K562 (cell line): ENCODE measurements at regions not wholly inside any gene's neighbourhood (a gene's known extent, or its start where the extent isn't known, plus 50 kb on each side); places are given as distances from the start of the nearest gene placed in this dataset.

Experiments used
- ATAC-seq: fragments of 200-7000 bp; cut with Tn5 transposase; 3 replicates; pipeline ENCODE4 v1.9.1; 2020; ENCODE audit warnings: moderate library complexity
- BruUV-seq: library from RNA; stranded (reverse); fragments of 400-500 nt; replicated peaks from 2 replicates; lab custom pipeline; 2021; lab: Mats Ljungman, UMichigan
- CTCF ChIA-PET: fragments of 300-600 bp; formaldehyde crosslinking; extraction: SDS; loops from one replicate; lab custom pipeline; 2021; ENCODE audit warnings: low intra/inter-chr PET ratio; lab: Yijun Ruan, JAX
- POLR2A ChIA-PET: fragments of 300-600, 350-650 bp; sonication (Branson Sonifier 250); formaldehyde crosslinking; extraction: SDS; loops from one replicate; lab custom pipeline; 2021; ENCODE audit warnings: antibody characterized with exemption, inconsistent platforms; lab: Yijun Ruan, JAX
- DNase-seq, 4 experiments: peaks; one replicate each; pipeline versions ENCODE4 v3.0.0 to v3.0.0-alpha.2; 2011 to 2018; ENCODE audit warnings: low spot score in 3 of 4, mixed read lengths in 3 of 4; ENCODE audit errors: extremely low read depth in 1 of 4
- FAIRE-seq: peaks from 2 replicates; lab custom pipeline; 2011; peaks lifted over from hg19 to GRCh38; lab: Jason Lieb, UNC
- H2AFZ ChIP-seq: 2 replicates; pipeline ENCODE4 v1.6.0; 2011; ENCODE audit warnings: low read depth, low read length, control low read depth, inconsistent platforms
- H3K27ac ChIP-seq: fragments of 200-600 bp; 3 replicates; pipeline ENCODE4 v1.8.0; 2011; ENCODE audit warnings: low read depth, mild to moderate bottlenecking, control low read depth, inconsistent platforms, low read length, moderate library complexity, mixed read lengths; ENCODE audit errors: extremely low read depth
- H3K27me3 ChIP-seq, 2 experiments: fragments of 300-600 bp in 1 of 2; 2 replicates in 1 of 2; 3 replicates in 1 of 2; pipeline versions ENCODE4 v1.6.0 to v1.8.0; 2011; ENCODE audit warnings: inconsistent platforms in 2 of 2, low read length in 2 of 2, mild to moderate bottlenecking in 1 of 2, mixed read lengths in 1 of 2, moderate library complexity in 1 of 2; ENCODE audit not compliant: control insufficient read depth in 2 of 2, insufficient read depth in 2 of 2
- H3K36me3 ChIP-seq: fragments of 300-600 bp; 3 replicates; pipeline ENCODE4 v1.8.0; 2011; ENCODE audit warnings: mild to moderate bottlenecking, low read length, inconsistent platforms; ENCODE audit not compliant: control insufficient read depth, insufficient read depth
- H3K4me1 ChIP-seq, 2 experiments: fragments of 200-600 bp in 1 of 2; replicated peaks in 1 of 2; 2 replicates in 1 of 2; 3 replicates in 1 of 2; pipeline versions ENCODE4 v1.5.1 to v1.8.0; 2011; ENCODE audit warnings: inconsistent platforms in 2 of 2, low read length in 2 of 2, mild to moderate bottlenecking in 1 of 2, mixed read lengths in 1 of 2, moderate library complexity in 1 of 2; ENCODE audit not compliant: control insufficient read depth in 2 of 2, insufficient read depth in 2 of 2
- H3K4me2 ChIP-seq: 2 replicates; pipeline ENCODE4 v1.6.1; 2011; ENCODE audit warnings: low read length, control low read depth, inconsistent platforms, mixed read lengths; ENCODE audit not compliant: insufficient read depth
- H3K4me3 ChIP-seq: fragments of 200-600 bp; sonication (generic), shearing (Covaris generic); 2 replicates; pipeline ENCODE4 v1.5.1; 2016; ENCODE audit warnings: control low read depth, inconsistent platforms
- H3K79me2 ChIP-seq: fragments of 200-600 bp; 3 replicates; pipeline ENCODE4 v1.8.0; 2011; ENCODE audit warnings: low read length, inconsistent platforms; ENCODE audit not compliant: control insufficient read depth, insufficient read depth
- H3K9ac ChIP-seq, 2 experiments: 2 replicates each; pipeline versions ENCODE4 v1.6.0 to v1.6.1; 2011; ENCODE audit warnings: low read depth in 2 of 2, low read length in 2 of 2, control low read depth in 1 of 2, inconsistent platforms in 1 of 2, mild to moderate bottlenecking in 1 of 2, mixed read lengths in 1 of 2; ENCODE audit not compliant: insufficient read depth in 1 of 2
- H3K9me1 ChIP-seq: one replicate; pipeline ENCODE4 v1.6.0; 2011; ENCODE audit warnings: inconsistent platforms, mild to moderate bottlenecking, low read length, moderate library complexity; ENCODE audit not compliant: control insufficient read depth, insufficient read depth
- H3K9me3 ChIP-seq: replicated peaks from 2 replicates; pipeline ENCODE4 v1.5.1; 2011; ENCODE audit warnings: low read depth, low read length, inconsistent platforms; ENCODE audit not compliant: control insufficient read depth, insufficient read depth
- H4K20me1 ChIP-seq: replicated peaks from 2 replicates; pipeline ENCODE4 v1.6.1; 2011; ENCODE audit warnings: low read length, inconsistent platforms, mixed read lengths; ENCODE audit not compliant: control insufficient read depth, insufficient read depth
- DIDO1 ChIP-seq: fragments of 450-650 bp; IDR thresholded peaks from 2 replicates; pipeline ENCODE4 v1.6.1; 2016; ENCODE audit warnings: low read depth, missing biosample characterization, missing genetic modification characterization
- PRMT5 ChIP-seq: sonication (generic); formaldehyde crosslinking; IDR thresholded peaks from 2 replicates; pipeline ENCODE4 v1.5.0; 2020; ENCODE audit warnings: missing genetic modification reagents
- SUPT5H ChIP-seq: fragments of 450-650 bp; IDR thresholded peaks from 2 replicates; pipeline ENCODE4 v1.6.1; 2016
- TAF1 ChIP-seq: IDR thresholded peaks from 2 replicates; pipeline ENCODE4 v1.6.1; 2011; ENCODE audit warnings: mild to moderate bottlenecking, low read length, moderate library complexity; ENCODE audit not compliant: insufficient read depth, control insufficient read depth, severe bottlenecking; ENCODE audit errors: extremely low read depth
- ZNF232 ChIP-seq: sonication (generic); formaldehyde crosslinking; IDR thresholded peaks from 2 replicates; pipeline ENCODE4 v1.8.0; 2022; ENCODE audit warnings: mild to moderate bottlenecking, missing genetic modification reagents
- WGBS: fragments of 100-300 bp; shearing (Covaris generic); methylation state at CpG from one replicate; pipeline ENCODE4 v1.1.6; 2016; ENCODE audit warnings: low coverage, mixed read lengths; ENCODE audit not compliant: insufficient coverage; ENCODE audit errors: missing lambda C conversion rate; 5-methylcytosine and 5-hydroxymethylcytosine counted together
- in situ Hi-C: fragments of 300-500 bp; cut with MboI; formaldehyde crosslinking; loops from 4 replicates; pipeline ENCODE4 v1.15.0; 2018; ENCODE audit warnings: inconsistent platforms, mixed read lengths
- intact Hi-C: fragments of 100-400 bp; cut with micrococcal nuclease; formaldehyde crosslinking; loops from 2 replicates; pipeline ENCODE4 v1.14.2; 2022
- TF ChIP-seq, protein P1 (sequence below): IDR thresholded peaks from 2 replicates; pipeline ENCODE4 v1.6.1; 2012; ENCODE audit warnings: low read depth, low read length, improper control_type of control experiment, borderline replicate concordance
- TF ChIP-seq, protein P2 (sequence below): fragments of 450-650 bp; IDR thresholded peaks from 2 replicates; pipeline ENCODE4 v1.6.1; 2018; ENCODE audit warnings: mild to moderate bottlenecking, low read depth; ENCODE audit not compliant: partially characterized antibody
- TF ChIP-seq, protein P3 (sequence below): fragments of 200-600 bp; sonication (generic); IDR thresholded peaks from one replicate; pipeline ENCODE4 v1.6.1; 2012; ENCODE audit warnings: mild to moderate bottlenecking, low read depth, low read length, inconsistent platforms

DNA sequence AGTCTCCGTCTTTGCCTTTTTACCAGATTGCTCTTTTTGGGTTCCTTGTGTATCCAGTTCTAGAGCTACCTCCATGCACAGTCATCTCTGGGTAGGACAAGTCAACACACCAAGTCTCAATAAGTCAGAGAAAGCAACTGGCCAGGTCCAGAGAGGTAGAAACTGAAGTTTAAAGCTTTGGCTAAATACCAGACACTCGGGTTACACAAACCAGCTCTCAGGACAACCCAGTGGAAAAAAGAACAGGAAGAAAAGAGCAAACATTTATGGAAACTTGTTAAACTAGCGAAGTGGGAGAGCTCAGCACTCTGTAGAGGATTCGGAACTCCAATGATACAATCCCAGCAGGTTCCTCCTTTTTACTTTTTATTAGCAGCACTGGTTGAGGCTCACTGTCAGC, 291.0 kb upstream of the CPEB2 start:
- Histone ChIP-seq H3K79me2 (no peaks in the 10 kb centered on the region), H3K9me3 (no peaks in the 10 kb centered on the region), H3K4me2 (no peak overlapping the region), H3K27me3 (no peaks in the 10 kb centered on the region), H3K9ac (no peak overlapping the region), H3K4me3 (no peak overlapping the region), H3K9me1 (no peaks in the 10 kb centered on the region), H3K36me3 (no peaks in the 10 kb centered on the region), H3K27ac (no peak overlapping the region), H2AFZ (no peak overlapping the region), H4K20me1 (no peaks in the 10 kb centered on the region), H3K4me1 (no peaks in the 10 kb centered on the region)
- POLR2A ChIA-PET = no interaction called here
- 0% methylated on average over 4 of the region's 4 CpGs for WGBS
- no peak for ATAC-seq
- in situ Hi-C loops (no loop called here), intact Hi-C loops (no loop called here)
- no TSS peak for BruUV-seq
- CTCF ChIA-PET = no interaction called here
- FAIRE-seq = no peak
- no peak for DNase-seq
- TF ChIP-seq TAF1 (no peak), SUPT5H (no peak), ZNF232 (no peak), DIDO1 (tag) (no peak), PRMT5 (CRISPR knock-in tag) (no peak)
- TF ChIP-seq, protein P1, sequence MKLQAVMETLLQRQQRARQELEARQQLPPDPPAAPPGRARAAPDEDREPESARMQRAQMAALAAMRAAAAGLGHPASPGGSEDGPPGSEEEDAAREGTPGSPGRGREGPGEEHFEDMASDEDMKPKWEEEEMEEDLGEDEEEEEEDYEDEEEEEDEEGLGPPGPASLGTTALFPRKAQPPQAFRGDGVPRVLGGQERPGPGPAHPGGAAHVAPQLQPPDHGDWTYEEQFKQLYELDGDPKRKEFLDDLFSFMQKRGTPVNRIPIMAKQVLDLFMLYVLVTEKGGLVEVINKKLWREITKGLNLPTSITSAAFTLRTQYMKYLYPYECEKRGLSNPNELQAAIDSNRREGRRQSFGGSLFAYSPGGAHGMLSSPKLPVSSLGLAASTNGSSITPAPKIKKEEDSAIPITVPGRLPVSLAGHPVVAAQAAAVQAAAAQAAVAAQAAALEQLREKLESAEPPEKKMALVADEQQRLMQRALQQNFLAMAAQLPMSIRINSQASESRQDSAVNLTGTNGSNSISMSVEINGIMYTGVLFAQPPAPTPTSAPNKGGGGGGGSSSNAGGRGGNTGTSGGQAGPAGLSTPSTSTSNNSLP = no peak
- TF ChIP-seq, protein P2, sequence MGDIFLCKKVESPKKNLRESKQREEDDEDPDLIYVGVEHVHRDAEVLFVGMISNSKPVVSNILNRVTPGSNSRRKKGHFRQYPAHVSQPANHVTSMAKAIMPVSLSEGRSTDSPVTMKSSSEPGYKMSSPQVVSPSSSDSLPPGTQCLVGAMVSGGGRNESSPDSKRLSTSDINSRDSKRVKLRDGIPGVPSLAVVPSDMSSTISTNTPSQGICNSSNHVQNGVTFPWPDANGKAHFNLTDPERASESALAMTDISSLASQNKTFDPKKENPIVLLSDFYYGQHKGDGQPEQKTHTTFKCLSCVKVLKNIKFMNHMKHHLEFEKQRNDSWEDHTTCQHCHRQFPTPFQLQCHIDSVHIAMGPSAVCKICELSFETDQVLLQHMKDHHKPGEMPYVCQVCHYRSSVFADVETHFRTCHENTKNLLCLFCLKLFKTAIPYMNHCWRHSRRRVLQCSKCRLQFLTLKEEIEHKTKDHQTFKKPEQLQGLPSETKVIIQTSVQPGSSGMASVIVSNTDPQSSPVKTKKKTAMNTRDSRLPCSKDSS = no peak
- TF ChIP-seq, protein P3, sequence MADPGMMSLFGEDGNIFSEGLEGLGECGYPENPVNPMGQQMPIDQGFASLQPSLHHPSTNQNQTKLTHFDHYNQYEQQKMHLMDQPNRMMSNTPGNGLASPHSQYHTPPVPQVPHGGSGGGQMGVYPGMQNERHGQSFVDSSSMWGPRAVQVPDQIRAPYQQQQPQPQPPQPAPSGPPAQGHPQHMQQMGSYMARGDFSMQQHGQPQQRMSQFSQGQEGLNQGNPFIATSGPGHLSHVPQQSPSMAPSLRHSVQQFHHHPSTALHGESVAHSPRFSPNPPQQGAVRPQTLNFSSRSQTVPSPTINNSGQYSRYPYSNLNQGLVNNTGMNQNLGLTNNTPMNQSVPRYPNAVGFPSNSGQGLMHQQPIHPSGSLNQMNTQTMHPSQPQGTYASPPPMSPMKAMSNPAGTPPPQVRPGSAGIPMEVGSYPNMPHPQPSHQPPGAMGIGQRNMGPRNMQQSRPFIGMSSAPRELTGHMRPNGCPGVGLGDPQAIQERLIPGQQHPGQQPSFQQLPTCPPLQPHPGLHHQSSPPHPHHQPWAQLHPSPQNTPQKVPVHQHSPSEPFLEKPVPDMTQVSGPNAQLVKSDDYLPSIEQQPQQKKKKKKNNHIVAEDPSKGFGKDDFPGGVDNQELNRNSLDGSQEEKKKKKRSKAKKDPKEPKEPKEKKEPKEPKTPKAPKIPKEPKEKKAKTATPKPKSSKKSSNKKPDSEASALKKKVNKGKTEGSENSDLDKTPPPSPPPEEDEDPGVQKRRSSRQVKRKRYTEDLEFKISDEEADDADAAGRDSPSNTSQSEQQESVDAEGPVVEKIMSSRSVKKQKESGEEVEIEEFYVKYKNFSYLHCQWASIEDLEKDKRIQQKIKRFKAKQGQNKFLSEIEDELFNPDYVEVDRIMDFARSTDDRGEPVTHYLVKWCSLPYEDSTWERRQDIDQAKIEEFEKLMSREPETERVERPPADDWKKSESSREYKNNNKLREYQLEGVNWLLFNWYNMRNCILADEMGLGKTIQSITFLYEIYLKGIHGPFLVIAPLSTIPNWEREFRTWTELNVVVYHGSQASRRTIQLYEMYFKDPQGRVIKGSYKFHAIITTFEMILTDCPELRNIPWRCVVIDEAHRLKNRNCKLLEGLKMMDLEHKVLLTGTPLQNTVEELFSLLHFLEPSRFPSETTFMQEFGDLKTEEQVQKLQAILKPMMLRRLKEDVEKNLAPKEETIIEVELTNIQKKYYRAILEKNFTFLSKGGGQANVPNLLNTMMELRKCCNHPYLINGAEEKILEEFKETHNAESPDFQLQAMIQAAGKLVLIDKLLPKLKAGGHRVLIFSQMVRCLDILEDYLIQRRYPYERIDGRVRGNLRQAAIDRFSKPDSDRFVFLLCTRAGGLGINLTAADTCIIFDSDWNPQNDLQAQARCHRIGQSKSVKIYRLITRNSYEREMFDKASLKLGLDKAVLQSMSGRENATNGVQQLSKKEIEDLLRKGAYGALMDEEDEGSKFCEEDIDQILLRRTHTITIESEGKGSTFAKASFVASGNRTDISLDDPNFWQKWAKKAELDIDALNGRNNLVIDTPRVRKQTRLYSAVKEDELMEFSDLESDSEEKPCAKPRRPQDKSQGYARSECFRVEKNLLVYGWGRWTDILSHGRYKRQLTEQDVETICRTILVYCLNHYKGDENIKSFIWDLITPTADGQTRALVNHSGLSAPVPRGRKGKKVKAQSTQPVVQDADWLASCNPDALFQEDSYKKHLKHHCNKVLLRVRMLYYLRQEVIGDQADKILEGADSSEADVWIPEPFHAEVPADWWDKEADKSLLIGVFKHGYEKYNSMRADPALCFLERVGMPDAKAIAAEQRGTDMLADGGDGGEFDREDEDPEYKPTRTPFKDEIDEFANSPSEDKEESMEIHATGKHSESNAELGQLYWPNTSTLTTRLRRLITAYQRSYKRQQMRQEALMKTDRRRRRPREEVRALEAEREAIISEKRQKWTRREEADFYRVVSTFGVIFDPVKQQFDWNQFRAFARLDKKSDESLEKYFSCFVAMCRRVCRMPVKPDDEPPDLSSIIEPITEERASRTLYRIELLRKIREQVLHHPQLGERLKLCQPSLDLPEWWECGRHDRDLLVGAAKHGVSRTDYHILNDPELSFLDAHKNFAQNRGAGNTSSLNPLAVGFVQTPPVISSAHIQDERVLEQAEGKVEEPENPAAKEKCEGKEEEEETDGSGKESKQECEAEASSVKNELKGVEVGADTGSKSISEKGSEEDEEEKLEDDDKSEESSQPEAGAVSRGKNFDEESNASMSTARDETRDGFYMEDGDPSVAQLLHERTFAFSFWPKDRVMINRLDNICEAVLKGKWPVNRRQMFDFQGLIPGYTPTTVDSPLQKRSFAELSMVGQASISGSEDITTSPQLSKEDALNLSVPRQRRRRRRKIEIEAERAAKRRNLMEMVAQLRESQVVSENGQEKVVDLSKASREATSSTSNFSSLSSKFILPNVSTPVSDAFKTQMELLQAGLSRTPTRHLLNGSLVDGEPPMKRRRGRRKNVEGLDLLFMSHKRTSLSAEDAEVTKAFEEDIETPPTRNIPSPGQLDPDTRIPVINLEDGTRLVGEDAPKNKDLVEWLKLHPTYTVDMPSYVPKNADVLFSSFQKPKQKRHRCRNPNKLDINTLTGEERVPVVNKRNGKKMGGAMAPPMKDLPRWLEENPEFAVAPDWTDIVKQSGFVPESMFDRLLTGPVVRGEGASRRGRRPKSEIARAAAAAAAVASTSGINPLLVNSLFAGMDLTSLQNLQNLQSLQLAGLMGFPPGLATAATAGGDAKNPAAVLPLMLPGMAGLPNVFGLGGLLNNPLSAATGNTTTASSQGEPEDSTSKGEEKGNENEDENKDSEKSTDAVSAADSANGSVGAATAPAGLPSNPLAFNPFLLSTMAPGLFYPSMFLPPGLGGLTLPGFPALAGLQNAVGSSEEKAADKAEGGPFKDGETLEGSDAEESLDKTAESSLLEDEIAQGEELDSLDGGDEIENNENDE = no peak
